ENCODE measurements at regions not wholly inside any gene's neighbourhood (a gene's known extent, or its start where the extent isn't known, plus 50 kb on each side); places are given as distances from the start of the nearest gene placed in this dataset.

DNA sequence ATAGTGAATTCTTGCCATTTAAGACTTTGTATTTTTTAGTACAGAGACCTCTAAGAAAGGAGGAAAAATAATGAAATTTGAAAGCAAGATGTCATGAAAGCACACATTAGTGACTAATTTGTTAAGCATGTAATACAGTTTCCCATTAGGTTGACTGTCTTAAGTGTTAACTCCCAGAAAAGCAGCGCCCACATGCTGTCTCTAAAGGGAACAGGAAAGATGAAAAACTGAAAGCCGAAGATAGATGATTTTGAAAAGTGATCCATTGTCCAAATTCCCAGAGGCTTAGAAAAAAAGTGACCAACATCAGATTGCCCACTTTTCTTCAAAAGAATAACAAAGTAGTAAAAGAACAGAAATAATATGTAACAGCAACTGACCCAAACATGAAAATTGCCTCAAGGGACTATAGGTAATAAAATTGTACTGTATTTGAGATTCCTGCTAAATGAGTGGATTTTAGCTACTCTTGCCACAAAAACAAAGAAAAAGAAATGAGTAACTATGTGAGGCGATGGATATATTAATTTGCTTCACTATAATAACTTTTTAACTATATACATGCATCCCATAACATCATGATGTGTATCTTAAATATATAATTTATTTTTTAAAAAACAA lies 83.2 kb upstream of the OGFRL1 start:
- TF ChIP-seq CTCF (IDR thresholded peaks at IDR 0.05): no peak

GRCh38 chr6:71206089-71206488 lies 82.5 kb upstream of the OGFRL1 start:
- Histone ChIP-seq H3K4me1 (ENCODE audit: control insufficient read depth in 1 of 2, low read depth in 2 of 2) (no peaks in the 10 kb centered on the region), H3K27me3 (replicated peaks; ENCODE audit: insufficient read depth) (no peaks in the 10 kb centered on the region), H3K9me3 (no peaks in the 10 kb centered on the region), H3K27ac (no peak overlapping the region), H3K4me3 (no peak overlapping the region), H3K36me3 (no peaks in the 10 kb centered on the region)
- no peak for TF ChIP-seq CTCF (IDR thresholded peaks at IDR 0.05)
- ATAC-seq (ENCODE audit: insufficient number of reproducible peaks, low FRiP score, low read depth): no peak
- DNase-seq (ENCODE audit: low spot score): no peak

More for the DNA sequence above, 83.2 kb upstream of the OGFRL1 start:
- H3K36me3 ChIP-seq: no peaks in the 10 kb centered on the region
- H3K9me3 ChIP-seq: no peaks in the 10 kb centered on the region
- ATAC-seq (ENCODE audit: insufficient number of reproducible peaks, low FRiP score, low read depth) (no peak), DNase-seq (ENCODE audit: low spot score) (no peak)
- no peaks in the 10 kb centered on the region for H3K4me1 ChIP-seq (ENCODE audit: control insufficient read depth in 1 of 2, low read depth in 2 of 2)
- H3K4me3 ChIP-seq: no peak overlapping the region
- H3K27me3 ChIP-seq (replicated peaks; ENCODE audit: insufficient read depth): no peaks in the 10 kb centered on the region
- H3K27ac ChIP-seq: no peak overlapping the region

GRCh38 chr6:71209206-71209605 lies 79.4 kb upstream of the OGFRL1 start:
- Histone ChIP-seq H3K4me1 (ENCODE audit: control insufficient read depth in 1 of 2, low read depth in 2 of 2) (no peaks in the 10 kb centered on the region), H3K27me3 (replicated peaks; ENCODE audit: insufficient read depth) (no peaks in the 10 kb centered on the region), H3K36me3 (no peaks in the 10 kb centered on the region), H3K9me3 (no peaks in the 10 kb centered on the region), H3K27ac (no peak overlapping the region), H3K4me3 (no peak overlapping the region)
- DNase-seq (ENCODE audit: low spot score) (no peak), ATAC-seq (ENCODE audit: insufficient number of reproducible peaks, low FRiP score, low read depth) (no peak)
- TF ChIP-seq CTCF (IDR thresholded peaks at IDR 0.05): no peak

DNA sequence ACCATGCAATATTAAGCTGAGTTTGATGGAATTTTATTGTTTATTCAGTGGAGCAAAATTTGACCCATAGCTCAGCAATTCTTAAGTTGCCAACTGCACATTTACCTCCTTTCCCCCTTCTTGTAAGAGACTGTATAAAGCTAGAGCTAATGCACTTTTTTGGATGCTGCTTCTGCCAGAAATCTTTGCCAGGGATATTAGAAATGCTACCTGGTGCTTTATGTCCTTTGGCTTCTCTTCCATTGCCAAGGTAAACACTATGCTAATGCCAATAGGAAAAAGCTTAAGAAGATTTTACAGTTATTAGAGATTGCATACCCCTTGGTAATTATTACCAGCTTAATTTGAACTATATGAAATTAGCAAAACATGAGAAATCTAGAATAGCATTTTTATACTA lies 79.0 kb upstream of the OGFRL1 start:
- no peaks in the 10 kb centered on the region for H3K9me3 ChIP-seq
- no peak overlapping the region for H3K27ac ChIP-seq
- DNase-seq (ENCODE audit: low spot score) (no peak), ATAC-seq (ENCODE audit: insufficient number of reproducible peaks, low FRiP score, low read depth) (no peak)
- no peaks in the 10 kb centered on the region for H3K27me3 ChIP-seq (replicated peaks; ENCODE audit: insufficient read depth)
- H3K36me3 ChIP-seq: no peaks in the 10 kb centered on the region
- H3K4me1 ChIP-seq (ENCODE audit: control insufficient read depth in 1 of 2, low read depth in 2 of 2): no peaks in the 10 kb centered on the region
- TF ChIP-seq CTCF (IDR thresholded peaks at IDR 0.05): no peak
- no peak overlapping the region for H3K4me3 ChIP-seq

DNA sequence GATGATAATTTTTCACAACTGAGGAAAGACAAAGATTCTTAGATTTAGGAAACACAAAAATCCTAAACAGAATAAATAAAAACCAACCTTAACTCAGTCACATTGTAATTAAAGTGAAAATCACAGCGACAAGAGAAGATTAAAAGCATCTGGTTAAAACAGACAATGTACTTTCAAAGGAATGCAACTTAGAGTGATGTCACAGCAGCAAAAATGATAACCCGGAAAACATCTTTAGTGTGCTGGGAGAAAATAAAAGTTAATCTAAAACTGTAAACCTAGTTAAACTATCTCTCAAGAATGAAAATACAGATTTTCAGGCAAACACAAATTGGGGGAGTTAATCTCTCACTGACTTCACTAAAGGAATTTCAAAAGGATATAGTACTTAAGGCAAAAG lies 76.8 kb upstream of the OGFRL1 start:
- no peak for TF ChIP-seq CTCF (IDR thresholded peaks at IDR 0.05)
- Histone ChIP-seq H3K27me3 (replicated peaks; ENCODE audit: insufficient read depth) (no peaks in the 10 kb centered on the region), H3K27ac (no peak overlapping the region), H3K9me3 (no peaks in the 10 kb centered on the region), H3K36me3 (no peaks in the 10 kb centered on the region), H3K4me3 (no peak overlapping the region), H3K4me1 (ENCODE audit: control insufficient read depth in 1 of 2, low read depth in 2 of 2) (no peaks in the 10 kb centered on the region)
- DNase-seq (ENCODE audit: low spot score) (no peak), ATAC-seq (ENCODE audit: insufficient number of reproducible peaks, low FRiP score, low read depth) (no peak)

Measured in thoracic aorta (tissue), 2 donors.